NCI-H446 treated with DMSO at 0.1 percent for 48 hours (cell line): ENCODE measurements at regions not wholly inside any gene's neighbourhood (a gene's known extent, or its start where the extent isn't known, plus 50 kb on each side); places are given as distances from the start of the nearest gene placed in this dataset.
"Not testable (repeated sequence)": the region's sequence is repeated elsewhere in the genome, so short reads cannot be mapped to it uniquely, and the experiment has no call there.

Experiments
- DNase-seq: peaks from one replicate; lab custom pipeline; 2025; lab: John Stamatoyannopoulos, UW

DNA sequence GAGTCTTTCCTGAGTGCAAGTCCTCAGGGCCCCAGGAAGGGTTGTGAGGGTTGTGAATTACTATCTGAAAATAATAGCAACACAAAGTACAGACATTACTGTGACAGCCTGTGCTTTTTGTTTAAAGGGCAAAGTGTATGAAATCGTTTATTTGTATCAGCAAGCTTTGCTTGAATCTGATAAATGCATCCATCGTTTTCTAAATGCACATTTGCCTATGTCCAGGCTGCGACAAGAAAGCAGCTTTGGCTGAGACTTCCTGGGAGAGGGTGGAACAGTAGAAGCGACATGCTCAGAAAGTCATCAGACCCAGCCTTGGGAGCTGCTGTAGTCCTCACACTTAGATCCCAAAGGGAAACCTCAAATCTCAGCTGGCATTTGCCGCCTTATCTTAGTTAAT, 524.2 kb upstream of the SALL3 start:
- DNase-seq, result no peak

DNA sequence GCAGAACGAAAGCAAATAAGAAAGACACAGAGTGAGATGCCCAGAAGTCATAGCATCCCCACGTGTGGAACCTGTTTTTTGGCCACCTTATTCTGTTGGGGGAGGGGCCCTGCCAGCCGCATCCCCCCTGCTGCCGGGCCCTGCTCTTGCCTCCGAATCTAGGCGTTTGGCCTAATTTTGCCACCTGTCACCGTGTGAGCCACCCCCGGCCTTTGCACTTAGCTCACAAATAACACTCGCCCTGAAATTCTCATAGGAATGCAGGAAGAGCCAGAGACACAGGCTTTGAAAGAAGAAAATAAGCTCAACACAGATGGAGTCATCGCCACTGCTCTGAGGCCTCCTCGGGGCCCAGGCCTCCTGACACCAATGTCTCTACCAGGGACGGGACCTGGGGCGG, 522.6 kb upstream of the SALL3 start:
- no peak for DNase-seq

DNA sequence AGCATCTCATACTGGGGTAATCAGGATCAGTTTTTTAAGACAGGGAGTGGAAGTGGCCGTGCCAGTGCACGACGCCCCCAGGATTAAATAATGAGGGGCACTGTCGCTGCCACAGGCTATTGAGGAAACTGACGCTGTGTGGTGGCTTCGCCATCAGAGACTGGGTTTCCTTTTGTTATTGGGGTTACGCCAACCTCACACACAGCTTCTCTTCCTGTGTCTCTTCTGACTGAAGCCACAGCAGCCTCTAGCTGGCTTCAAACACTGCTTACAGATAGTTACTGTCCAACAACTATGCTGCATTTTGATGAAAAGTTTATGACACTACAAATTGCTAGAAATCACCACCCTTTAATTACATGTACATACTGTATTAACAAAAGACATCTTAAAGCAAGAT, 521.9 kb upstream of the SALL3 start:
- DNase-seq, result no peak

DNA sequence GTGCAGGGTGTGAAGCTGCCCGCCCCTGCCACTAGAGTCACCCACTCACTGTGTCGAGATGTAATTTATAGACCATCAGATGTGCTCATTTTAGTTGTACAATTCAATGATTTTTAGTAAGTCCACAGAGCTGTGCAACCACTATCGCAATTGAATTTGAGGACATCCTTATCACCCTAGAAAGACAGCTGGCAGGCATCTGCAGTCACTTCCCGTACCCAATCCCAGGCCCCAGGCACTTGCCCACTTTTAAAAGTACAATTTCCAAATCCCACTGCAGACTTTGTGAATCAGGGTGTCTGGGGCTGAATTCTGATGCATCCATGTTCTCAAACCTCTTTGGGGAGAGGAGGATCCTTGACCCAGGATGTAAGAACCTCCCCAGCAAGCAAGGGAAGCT, 521.3 kb upstream of the SALL3 start:
- DNase-seq, result no peak

DNA sequence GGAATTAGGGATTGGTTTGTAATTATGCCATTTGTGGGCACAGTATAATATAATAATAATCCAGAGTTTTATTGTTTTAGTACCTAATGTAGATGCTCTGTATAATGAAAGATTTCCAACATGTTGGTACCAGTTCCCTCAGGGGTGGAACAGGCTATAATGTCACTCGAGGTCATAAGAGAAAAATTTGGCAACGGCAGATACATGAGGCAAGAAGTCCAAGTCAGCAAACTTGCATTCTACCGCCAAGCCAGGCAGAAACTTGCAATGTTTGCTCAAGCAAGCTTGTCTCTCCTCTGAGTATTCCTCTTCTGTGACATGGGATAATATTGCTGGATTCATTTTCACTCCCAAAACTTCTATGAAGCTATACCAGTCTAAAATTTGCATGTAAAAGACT, 520.0 kb upstream of the SALL3 start:
- DNase-seq, result no peak

DNA sequence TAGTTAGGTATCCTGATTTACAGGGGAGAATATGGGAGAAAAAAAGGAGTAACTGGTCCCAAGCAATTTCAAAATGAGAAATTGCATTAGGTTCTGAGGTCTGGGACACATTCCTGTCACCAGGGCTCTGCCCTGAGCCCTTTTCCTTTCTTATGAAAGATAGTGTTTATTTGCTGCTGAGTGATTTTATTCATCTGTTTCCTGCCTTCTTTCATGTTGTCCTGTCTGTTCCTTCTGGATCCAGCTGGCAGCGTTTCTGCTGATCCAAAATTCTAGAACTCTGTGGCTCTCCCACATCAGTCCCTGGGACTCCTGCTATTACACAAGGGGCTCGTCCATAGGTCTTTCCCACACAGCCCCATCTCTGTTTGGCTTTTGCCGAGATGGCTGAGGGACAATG, 519.1 kb upstream of the SALL3 start:
- no peak for DNase-seq

DNA sequence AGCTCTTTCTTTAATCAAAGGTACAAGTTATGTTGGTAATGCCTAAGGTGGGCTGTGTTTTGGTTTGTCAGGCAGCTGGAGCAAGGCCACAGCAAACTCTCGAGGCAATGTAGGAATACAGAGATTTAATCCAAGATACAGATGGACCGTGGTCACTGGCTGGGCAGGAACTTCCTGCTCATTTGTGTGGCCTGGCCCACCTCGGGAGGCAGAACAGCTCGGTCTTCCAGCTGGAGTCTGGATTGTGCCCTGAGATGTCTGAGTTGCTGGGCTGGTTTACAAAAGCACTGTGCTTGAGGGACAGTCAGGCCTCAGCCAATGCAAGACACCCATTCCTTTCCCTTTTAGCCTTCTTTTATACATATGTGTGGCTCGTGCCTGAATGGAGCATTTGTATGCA, 506.1 kb upstream of the SALL3 start:
- DNase-seq, result no peak

DNA sequence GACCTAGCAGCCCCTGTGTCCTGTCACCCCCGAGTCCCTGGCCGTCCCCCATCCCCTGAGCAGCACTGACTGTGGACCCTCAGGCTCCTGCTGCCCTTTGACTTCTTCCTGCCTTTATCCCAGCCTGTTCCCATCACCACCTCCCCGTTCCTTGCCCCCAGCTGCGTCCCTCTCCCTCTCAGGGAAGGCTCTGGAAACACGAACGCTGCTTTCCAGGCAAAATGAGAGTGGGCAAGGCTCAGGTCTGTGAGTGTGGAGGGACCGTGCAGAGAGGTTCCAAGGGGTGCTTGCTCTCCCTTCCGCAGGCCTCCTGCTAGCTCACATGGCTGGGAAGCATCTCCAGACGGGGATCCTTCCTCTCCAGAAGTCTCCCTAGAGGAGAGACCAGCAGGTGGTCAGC, 501.8 kb upstream of the SALL3 start:
- no peak for DNase-seq

DNA sequence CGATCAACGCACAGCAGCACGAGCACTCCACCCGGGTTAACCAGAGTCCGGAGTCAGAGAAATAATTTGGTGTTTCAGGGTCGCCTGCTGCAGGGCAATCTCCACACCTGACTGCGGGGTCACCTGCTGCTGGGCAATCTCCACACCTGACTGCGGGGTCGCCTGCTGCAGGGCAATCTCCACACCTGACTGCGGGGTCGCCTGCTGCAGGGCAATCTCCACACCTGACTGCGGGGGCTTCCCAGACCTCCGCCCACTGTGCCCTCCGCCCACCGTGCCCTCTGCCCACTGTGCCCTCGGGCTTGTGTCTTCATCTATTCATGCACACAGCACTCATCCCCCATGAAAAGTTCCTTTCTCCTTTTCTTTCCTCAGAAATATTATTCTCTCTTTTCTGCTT, 500.2 kb upstream of the SALL3 start:
- no peak for DNase-seq

DNA sequence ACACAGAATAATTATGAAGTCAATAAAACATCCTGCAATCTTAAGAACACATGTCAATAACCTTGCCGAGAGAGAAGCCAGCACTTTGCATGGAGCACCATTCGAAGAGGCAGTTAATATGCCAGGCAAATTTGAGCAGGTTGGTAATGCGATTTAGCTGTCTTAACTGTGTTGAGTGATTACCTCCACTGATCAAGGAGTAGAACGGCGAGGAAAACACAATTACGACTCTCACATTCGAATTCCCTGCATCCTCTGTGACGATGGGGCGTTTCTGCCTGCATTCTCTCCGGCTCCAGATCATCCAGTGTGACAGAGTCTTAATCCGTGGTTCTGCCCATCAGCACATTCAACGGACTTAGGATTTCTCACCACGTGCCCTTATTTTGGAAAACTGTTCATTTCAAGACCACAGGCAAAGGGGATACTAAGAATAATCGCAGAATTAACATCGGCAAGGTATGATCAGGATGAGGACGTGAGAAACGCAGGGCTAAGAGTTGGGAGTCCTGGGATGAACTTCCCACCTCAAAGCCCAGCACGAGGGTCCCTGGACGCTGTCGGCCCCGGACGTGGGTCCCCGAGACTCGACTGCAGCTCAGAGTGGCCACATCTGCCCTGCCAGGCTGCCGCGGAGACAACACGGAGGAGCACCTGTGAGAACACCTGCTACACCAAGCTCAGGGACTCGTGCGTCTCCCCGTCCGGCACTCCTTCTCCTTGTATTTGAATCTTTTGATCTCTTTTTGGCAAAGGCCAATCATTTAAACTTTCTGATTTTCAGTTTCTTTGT, 499.2 kb upstream of the SALL3 start:
- DNase-seq, result no peak

DNA sequence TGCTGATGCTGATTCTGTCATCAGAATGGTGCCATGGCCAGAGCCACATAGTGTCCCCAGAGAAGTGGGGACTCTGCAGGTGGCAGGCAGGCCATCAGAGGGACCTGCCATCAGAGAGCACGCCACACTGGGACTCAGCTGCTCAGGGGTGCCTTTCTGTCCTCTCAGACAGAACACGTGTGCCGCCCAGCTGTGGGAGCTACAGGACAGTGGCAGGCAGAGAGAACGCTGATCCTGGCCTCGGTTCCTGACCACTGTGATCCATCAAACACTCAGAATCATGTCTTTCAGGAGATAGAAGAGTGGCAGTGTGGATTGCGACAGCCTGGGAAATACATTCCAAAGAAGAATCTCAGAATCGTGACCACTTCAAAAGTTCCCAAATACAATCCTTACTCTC, 497.2 kb upstream of the SALL3 start:
- no peak for DNase-seq

DNA sequence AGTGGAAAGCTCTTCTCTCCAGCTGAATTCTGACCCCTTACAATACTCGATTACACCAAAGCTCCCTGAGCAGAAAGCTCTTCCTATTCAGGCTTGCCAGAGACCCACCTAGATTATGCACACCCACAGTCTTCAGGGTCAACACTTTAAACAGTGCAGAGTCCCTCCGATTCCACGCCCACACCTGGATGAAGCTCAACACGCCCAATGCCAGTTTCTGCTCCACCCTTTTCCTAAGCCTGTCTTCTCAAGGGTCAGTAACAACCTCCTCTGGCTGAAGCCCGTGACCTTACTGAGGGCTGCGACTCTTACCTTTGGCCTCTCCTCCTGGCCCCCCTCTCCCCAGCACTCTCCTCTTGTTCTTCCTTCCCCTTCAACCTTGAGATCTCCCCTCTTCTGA, 492.0 kb upstream of the SALL3 start:
- no peak for DNase-seq

DNA sequence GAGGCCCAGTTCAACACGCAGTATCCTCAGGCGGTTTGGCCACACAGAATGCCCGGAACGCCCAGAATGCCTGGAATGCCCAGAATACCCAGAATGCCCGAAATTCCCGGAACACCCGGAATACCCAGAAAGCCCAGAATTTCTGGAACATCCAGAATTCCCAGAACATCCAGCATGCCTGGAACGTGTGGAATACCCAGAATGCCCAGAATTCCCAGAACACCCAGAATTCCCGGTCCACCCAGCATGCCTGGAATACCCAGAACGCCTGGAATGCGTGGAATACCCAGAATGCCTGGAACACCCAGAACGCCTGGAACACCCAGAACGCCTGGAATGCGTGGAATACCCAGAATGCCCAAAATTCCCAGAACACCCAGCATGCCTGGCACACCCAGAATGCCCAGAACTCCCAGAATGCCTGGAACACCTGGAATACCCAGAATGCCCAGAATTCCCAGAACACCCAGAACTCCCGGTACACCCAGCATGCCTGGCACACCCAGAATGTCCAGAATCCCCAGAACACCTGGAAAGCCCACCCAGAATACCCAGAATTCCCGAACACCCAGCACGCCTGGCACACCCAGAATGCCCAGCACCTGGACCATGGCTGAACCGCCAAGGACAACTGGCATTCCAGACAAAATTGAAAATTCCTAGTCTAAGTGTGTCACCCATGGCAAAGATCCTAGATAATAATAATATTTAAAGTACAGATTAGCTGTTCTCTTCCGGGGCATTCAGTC, 487.4 kb upstream of the SALL3 start:
- DNase-seq, result no peak

DNA sequence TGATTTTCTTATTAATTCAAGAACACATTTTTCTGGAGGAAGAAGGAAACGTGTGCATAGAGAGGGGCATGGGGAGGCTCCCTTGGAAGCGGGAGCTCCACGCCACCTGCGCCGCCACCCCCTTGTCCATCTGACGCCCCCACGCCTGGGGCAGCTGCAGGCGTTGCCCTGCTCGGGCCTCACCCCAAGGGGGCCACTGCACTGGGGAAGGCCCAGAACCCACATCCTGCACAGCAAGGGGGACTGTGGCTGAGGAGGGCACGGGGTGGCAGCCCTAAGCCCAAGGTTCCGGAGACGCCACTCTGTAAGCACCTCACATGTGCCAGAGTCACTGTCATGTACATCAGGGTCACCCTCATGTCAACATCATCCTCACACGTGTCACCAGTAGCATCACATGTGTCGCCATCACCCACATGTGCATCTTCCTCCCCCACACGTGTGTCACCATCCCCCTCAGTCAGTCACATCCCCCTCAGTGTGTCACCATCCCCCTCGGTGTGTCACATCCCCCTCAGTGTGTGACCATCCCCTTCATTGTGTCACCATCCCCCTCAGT, 486.7 kb upstream of the SALL3 start:
- no peak for DNase-seq

DNA sequence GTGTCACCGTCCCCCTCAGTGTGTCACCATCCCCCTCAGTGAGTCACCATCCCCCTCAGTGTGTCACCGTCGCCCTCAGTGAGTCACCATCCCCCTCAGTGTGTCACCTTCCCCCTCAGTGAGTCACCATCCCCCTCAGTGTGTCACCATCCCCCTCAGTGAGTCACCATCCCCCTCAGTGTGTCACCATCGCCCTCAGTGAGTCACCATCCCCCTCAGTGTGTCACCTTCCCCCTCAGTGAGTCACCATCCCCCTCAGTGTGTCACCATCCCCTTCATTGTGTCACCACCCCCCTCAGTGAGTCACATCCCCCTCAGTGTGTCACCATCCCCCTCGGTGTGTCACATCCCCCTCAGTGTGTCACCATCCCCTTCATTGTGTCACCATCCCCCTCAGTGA, 486.1 kb upstream of the SALL3 start:
- not testable (repeated sequence) for DNase-seq

DNA sequence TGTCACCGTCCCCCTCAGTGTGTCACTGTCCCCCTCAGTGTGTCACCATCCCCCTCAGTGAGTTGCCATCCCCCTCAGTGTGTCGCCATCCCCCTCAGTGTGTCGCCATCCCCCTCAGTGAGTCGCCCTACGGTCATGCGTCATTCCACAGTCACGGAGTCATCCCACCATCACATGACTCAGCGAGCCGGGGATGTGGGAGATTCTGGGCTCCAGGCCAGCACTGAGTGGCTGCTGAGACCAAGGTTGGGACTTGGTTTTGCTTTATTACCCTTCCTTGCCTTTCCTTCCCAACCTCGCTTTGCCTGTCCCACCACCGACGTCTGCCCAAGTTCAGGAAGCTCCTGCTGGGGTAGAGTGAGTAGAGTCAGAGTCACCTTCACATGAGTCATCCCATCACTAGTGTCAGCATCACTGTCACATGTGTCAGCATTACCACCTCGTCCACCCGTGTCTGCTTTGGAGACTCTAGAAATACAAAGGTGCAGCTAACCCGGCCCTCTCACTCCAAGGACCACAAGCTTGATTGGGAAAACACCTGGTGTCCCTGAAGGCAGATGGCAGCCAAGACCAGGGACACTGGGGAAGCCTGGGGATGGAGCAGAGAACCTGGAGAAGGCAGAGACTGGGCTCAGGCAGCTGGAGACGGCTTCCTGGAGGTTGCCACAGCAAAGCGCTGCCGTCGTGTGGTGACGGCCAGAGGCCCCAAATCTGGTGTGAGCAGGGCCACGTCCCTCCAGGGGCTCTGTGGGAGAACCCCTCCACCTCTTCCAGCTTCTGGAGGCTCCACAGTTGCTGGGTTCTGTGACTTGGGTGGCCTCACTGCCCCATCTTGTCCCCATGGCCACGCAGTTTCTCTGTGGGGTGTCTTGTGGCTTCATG, 485.2 kb upstream of the SALL3 start:
- no peak for DNase-seq

DNA sequence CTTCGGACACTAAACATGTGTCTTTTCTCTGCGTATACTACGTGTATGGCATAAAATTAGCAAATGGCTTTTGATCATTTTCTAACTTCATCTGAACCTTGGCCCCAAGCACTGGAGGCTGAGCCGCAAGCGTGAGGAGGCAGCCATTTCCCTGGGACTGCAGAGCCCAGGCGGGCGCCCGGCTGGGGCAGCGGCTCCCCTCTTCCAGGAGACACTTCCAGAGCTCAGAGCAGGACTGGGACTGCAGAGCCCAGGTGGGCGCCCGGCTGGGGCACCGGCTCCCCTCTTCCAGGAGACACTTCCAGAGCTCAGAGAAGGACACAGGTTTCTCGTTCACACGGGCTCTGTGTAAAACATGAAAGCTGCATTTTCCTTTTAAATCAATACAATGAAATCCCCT, 484.1 kb upstream of the SALL3 start:
- no peak for DNase-seq

DNA sequence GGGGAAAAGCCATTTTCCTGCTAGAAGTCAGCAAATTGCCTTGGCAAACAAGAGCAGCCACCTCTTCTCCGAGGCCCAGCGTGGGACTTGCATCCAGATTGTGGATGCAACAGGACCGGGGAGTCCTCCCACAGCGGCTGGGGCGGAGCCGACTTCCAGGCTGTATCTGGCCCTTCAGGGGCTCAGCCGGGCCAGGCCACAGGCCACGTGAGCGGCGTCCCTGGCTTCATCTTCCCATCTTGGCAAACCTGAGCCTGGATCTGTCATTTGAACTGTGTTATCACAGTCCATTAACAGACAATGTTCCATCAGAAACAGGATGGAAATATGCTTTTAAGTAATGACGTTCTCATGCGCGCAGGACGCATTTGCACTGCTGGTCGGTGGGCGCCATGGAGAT, 483.5 kb upstream of the SALL3 start:
- DNase-seq, result no peak

DNA sequence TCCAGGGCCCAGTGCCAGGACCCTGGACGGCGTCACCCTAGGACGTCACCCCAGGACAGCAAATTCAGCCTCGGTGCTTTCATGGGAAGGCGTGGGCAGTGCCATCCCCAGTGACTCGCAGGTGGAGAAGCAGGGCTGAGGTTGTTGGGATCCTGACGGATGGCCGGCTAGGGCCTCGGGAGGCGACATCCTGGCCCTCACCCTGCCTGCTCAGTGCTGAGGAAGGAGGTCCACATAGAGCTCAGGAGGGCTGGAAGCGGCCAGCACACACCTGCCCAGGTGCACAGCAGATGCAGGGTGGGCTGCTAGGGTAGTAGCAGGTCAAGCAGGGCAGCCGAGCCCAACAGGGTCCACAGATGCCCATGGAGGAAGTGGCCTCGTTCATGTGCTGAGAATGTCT, 482.0 kb upstream of the SALL3 start:
- no peak for DNase-seq

DNA sequence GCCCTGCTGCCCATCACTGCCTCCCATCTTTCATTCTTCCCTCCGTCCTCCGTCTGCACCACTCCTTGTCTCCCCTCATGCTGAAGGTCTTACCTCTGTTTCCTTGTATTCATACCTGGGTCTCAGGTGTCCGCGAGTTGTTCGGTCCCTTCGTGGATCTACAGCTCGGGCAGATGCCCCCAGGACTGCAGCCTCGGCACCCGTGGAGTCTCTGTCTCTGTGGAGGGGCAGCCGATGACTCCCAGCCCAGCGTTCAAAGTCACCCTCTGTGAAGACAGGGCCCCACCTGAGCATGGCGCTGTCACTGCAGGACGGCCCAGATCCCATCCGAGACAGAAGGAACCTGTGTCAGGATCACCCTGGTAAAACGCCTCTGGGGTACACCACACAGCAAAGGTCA, 480.0 kb upstream of the SALL3 start:
- DNase-seq, result no peak

DNA sequence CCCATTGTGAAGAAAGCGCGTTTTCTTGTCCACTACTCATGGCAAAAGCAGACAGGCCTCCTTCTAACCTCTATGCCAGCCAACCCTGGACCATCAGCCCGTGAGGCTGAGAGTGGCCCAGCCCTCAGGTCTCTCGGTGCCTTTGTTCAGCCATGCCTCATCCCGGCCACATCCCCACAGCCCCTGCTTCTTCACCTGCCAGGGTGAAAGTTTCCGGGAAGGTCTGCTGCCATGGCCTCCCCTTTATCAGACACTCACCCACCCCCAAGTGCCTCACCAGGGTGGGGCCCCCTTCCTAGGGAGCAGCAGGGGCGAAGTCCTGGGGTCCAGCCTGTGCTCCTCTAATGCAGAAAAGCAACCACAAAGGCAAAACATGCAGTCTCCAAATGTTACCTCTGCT, 478.4 kb upstream of the SALL3 start:
- DNase-seq, result no peak

DNA sequence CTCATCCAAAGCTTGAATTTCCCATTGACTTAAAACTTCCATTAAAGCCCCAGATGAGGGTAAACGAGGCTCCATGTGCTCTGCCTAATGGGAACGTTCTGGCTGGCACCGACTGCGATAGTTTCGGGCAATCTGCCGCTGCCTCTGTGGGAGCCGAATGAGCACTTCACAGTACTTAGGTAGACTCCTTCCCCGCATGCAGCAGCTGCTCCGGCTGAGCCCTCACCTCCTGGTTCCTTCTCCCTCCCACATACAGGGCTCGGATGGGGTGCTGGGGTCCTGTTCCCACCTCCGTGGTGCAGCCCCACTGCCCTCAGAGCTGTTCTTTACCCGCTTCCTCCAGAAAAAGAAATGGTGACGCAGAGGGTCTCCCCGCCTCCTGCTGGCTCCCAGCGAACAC, 476.5 kb upstream of the SALL3 start:
- no peak for DNase-seq
